ENCODE measurements at regions not wholly inside any gene's neighbourhood (a gene's known extent, or its start where the extent isn't known, plus 50 kb on each side); places are given as distances from the start of the nearest gene placed in this dataset.

DNA sequence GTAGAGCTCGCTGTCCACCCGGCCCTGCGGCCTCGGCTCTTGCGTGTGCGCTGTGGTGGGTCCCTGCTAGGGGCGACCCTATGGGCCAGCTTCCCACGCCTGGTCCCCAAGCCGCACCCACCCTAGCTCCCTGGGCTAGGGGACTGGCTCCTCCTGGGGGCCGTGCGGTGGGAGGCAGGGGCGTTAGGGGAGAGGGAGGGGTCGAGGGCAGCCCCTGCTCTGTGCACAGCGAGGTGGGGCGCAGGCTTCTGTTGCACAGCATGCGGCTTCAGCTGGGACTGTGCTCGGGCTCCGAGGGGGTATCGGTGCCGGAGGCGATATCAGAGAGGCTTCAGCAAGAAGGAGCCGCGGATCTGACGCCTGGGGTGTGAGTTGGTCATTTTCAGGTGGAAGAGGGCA is 86.1 kb downstream of the ALG10 start:
- TF ChIP-seq, protein P1, sequence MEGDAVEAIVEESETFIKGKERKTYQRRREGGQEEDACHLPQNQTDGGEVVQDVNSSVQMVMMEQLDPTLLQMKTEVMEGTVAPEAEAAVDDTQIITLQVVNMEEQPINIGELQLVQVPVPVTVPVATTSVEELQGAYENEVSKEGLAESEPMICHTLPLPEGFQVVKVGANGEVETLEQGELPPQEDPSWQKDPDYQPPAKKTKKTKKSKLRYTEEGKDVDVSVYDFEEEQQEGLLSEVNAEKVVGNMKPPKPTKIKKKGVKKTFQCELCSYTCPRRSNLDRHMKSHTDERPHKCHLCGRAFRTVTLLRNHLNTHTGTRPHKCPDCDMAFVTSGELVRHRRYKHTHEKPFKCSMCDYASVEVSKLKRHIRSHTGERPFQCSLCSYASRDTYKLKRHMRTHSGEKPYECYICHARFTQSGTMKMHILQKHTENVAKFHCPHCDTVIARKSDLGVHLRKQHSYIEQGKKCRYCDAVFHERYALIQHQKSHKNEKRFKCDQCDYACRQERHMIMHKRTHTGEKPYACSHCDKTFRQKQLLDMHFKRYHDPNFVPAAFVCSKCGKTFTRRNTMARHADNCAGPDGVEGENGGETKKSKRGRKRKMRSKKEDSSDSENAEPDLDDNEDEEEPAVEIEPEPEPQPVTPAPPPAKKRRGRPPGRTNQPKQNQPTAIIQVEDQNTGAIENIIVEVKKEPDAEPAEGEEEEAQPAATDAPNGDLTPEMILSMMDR (IDR thresholded peaks at IDR 0.05): no peak
- TF ChIP-seq POLR2AphosphoS5 (IDR thresholded peaks at IDR 0.05; ENCODE audit: insufficient read depth in 1 of 2, low read depth in 1 of 2) (no peak), POLR2A (IDR thresholded peaks at IDR 0.05) (no peak)

All from vagina (tissue), 2 donors.